ENCODE measurements at regions not wholly inside any gene's neighbourhood (a gene's known extent, or its start where the extent isn't known, plus 50 kb on each side); places are given as distances from the start of the nearest gene placed in this dataset.

- no peak overlapping the region for H3K4me3 ChIP-seq
- no peak overlapping the region for H3K27ac ChIP-seq
- WGBS, 2 donors (ENCODE audit: low coverage in 1 of 2): 81 to 86% methylated on average over 6 of the region's 6 CpGs
- ATAC-seq: no peak
- no peaks in the 10 kb centered on the region for H3K4me1 ChIP-seq
- no peaks in the 10 kb centered on the region for H3K9me3 ChIP-seq
- no peaks in the 10 kb centered on the region for H3K36me3 ChIP-seq
- H3K27me3 ChIP-seq: no peaks in the 10 kb centered on the region
- TF ChIP-seq EP300 (IDR thresholded peaks at IDR 0.05): no peak
- TF ChIP-seq POLR2AphosphoS5 (IDR thresholded peaks at IDR 0.05): no peak
- TF ChIP-seq POLR2A (IDR thresholded peaks at IDR 0.05): no peak
- no peak for TF ChIP-seq CTCF (IDR thresholded peaks at IDR 0.05)
These were observed 498.2 kb downstream of the IRS2 start for GRCh38 chr13:109288151-109288709.

GRCh38 chr13:109287553-109287952, 498.8 kb downstream of the IRS2 start:
- no peak overlapping the region for H3K27ac ChIP-seq
- no peaks in the 10 kb centered on the region for H3K4me1 ChIP-seq
- H3K4me3 ChIP-seq: no peak overlapping the region
- H3K36me3 ChIP-seq: no peaks in the 10 kb centered on the region
- H3K9me3 ChIP-seq: no peaks in the 10 kb centered on the region
- no peak for TF ChIP-seq POLR2AphosphoS5 (IDR thresholded peaks at IDR 0.05)
- TF ChIP-seq EP300 (IDR thresholded peaks at IDR 0.05): no peak
- no peak for TF ChIP-seq POLR2A (IDR thresholded peaks at IDR 0.05)
- TF ChIP-seq CTCF (IDR thresholded peaks at IDR 0.05): no peak
- H3K27me3 ChIP-seq: no peaks in the 10 kb centered on the region
- ATAC-seq: no peak

GRCh38 chr13:109285586-109285985, 500.8 kb downstream of the IRS2 start:
- 92 to 95% methylated on average over 2 of the region's 2 CpGs for WGBS, 2 donors (ENCODE audit: low coverage in 1 of 2)
- no peak for TF ChIP-seq POLR2AphosphoS5 (IDR thresholded peaks at IDR 0.05)
- no peak for TF ChIP-seq CTCF (IDR thresholded peaks at IDR 0.05)
- TF ChIP-seq EP300 (IDR thresholded peaks at IDR 0.05): no peak
- no peak for TF ChIP-seq POLR2A (IDR thresholded peaks at IDR 0.05)
- H3K27me3 ChIP-seq: no peaks in the 10 kb centered on the region
- peaks cover 0 to 9% (median 0%) of the 10 kb centered on the region in 3 donors for H3K4me1 ChIP-seq
- H3K9me3 ChIP-seq: no peaks in the 10 kb centered on the region
- H3K36me3 ChIP-seq: no peaks in the 10 kb centered on the region
- no peak overlapping the region for H3K27ac ChIP-seq
- no peak for ATAC-seq
- no peak overlapping the region for H3K4me3 ChIP-seq

- TF ChIP-seq POLR2A (IDR thresholded peaks at IDR 0.05) (no peak), POLR2AphosphoS5 (IDR thresholded peaks at IDR 0.05) (no peak), CTCF (IDR thresholded peaks at IDR 0.05) (no peak), EP300 (IDR thresholded peaks at IDR 0.05) (no peak)
- 86 to 89% methylated on average over 2 of the region's 11 CpGs for WGBS, 2 donors (ENCODE audit: low coverage in 1 of 2)
- Histone ChIP-seq H3K4me3 (no peak overlapping the region), H3K27ac (peak overlapping the region in 3 of 4 donors; percentile 20 to 58 (median 51)), H3K36me3 (no peaks in the 10 kb centered on the region), H3K4me1 (peaks cover 0 to 9% (median 0%) of the 10 kb centered on the region in 3 donors), H3K27me3 (no peaks in the 10 kb centered on the region), H3K9me3 (no peaks in the 10 kb centered on the region)
- no peak for ATAC-seq
These were observed 504.3 kb downstream of the IRS2 start for GRCh38 chr13:109281903-109282635.

All from gastroesophageal sphincter (tissue), 4 donors.